ENCODE measurements at regions not wholly inside any gene's neighbourhood (a gene's known extent, or its start where the extent isn't known, plus 50 kb on each side); places are given as distances from the start of the nearest gene placed in this dataset.

- intact Hi-C loops (cut with DNase I) = no loop called here
- Histone ChIP-seq H3K27ac (replicated peaks in 1 of 4) (no peak overlapping the region), H3K9me3 (no peaks in the 10 kb centered on the region), H3K36me3 (no peaks in the 10 kb centered on the region), H3K27me3 (peaks cover 0 to 16% (median 0%) of the 10 kb centered on the region in 4 donors), H3K4me3 (no peak overlapping the region), H3K4me1 (no peaks in the 10 kb centered on the region)
- TF ChIP-seq POLR2AphosphoS5 (IDR thresholded peaks at IDR 0.05) = no peak
- TF ChIP-seq POLR2A (IDR thresholded peaks at IDR 0.05; ENCODE audit: low read depth) = no peak
- DNase-seq (ENCODE audit: extremely low spot score) = no peak
- 88% methylated on average over 9 of the region's 9 CpGs for WGBS
Observed at GRCh38 chr10:123480845-123481244, 185.3 kb upstream of the GPR26 start.

DNA sequence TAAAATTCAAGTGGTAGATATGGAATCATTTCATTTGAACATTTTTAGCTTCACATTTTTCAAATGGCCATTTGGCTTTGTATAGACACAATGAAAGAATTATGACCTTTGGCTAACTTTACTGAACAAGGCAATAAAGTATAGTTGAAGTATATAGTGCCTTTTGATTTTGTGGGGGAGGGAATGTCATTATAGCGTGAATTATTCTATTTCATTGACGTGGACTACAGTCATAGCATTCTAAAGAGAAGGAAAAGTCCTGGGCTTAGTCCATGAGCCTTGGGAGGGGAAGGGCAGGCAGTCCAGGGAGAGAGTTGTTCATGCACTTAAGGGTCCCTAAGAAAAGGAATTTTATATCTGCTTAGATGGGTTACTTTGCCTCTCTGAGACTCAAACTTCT is 181.4 kb upstream of the GPR26 start:
- WGBS = 76% methylated on average over 2 of the region's 2 CpGs
- no peaks in the 10 kb centered on the region for H3K36me3 ChIP-seq

GRCh38 chr10:123485341-123485960 is 180.7 kb upstream of the GPR26 start:
- H3K27ac ChIP-seq (replicated peaks in 1 of 4) = no peak overlapping the region
- intact Hi-C loops (cut with DNase I) = no loop called here
- no peak overlapping the region for H3K4me3 ChIP-seq
- no peaks in the 10 kb centered on the region for H3K9me3 ChIP-seq
- DNase-seq (ENCODE audit: extremely low spot score) = no peak
- H3K36me3 ChIP-seq = no peaks in the 10 kb centered on the region
- 85% methylated on average over 7 of the region's 7 CpGs for WGBS
- no peaks in the 10 kb centered on the region for H3K4me1 ChIP-seq
- H3K27me3 ChIP-seq = peaks cover 0 to 22% (median 0%) of the 10 kb centered on the region in 4 donors
- TF ChIP-seq POLR2A (IDR thresholded peaks at IDR 0.05; ENCODE audit: low read depth) = no peak
- no peak for TF ChIP-seq EP300 (IDR thresholded peaks at IDR 0.05)
- no peak for TF ChIP-seq POLR2AphosphoS5 (IDR thresholded peaks at IDR 0.05)

More for the DNA sequence above, 181.4 kb upstream of the GPR26 start:
- Histone ChIP-seq H3K4me3 (no peak overlapping the region), H3K9me3 (no peaks in the 10 kb centered on the region), H3K4me1 (no peaks in the 10 kb centered on the region), H3K27ac (replicated peaks in 1 of 4) (no peak overlapping the region), H3K27me3 (peaks cover 0 to 17% (median 0%) of the 10 kb centered on the region in 4 donors)
- DNase-seq (ENCODE audit: extremely low spot score) = no peak
- TF ChIP-seq CTCF (IDR thresholded peaks at IDR 0.05) (no peak), POLR2A (IDR thresholded peaks at IDR 0.05; ENCODE audit: low read depth) (no peak), POLR2AphosphoS5 (IDR thresholded peaks at IDR 0.05) (no peak)
- intact Hi-C loops (cut with DNase I) = no loop called here

DNA sequence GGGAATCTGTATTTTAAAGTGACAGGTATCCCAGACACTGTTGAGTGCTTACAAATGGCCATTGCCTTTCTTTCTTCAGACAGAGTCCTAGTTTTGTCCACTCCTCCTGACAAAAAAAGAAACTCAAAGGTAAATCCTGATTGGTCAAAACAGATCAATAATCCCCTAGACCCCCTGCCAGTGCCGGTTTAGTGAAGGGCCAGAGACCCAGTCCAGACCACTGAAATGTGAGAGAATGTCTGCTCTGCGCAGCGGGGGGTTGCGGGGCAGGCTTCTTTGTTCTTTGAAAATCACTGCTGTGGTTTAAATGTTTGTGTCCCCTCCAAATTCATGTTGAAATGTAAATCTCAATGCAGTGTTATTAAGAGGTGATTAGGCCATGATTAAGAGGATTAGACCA is 177.7 kb upstream of the GPR26 start:
- Histone ChIP-seq H3K4me1 (no peaks in the 10 kb centered on the region), H3K27me3 (peaks cover 0 to 24% (median 0%) of the 10 kb centered on the region in 4 donors), H3K9me3 (no peaks in the 10 kb centered on the region), H3K27ac (replicated peaks in 1 of 4) (no peak overlapping the region), H3K4me3 (no peak overlapping the region), H3K36me3 (no peaks in the 10 kb centered on the region)
- intact Hi-C loops (cut with DNase I) = no loop called here
- TF ChIP-seq EP300 (IDR thresholded peaks at IDR 0.05) (no peak), CTCF (IDR thresholded peaks at IDR 0.05) (no peak), POLR2AphosphoS5 (IDR thresholded peaks at IDR 0.05) (no peak), POLR2A (IDR thresholded peaks at IDR 0.05; ENCODE audit: low read depth) (no peak)
- no peak for DNase-seq (ENCODE audit: extremely low spot score)
- WGBS = 84% methylated on average over 4 of the region's 4 CpGs

DNA sequence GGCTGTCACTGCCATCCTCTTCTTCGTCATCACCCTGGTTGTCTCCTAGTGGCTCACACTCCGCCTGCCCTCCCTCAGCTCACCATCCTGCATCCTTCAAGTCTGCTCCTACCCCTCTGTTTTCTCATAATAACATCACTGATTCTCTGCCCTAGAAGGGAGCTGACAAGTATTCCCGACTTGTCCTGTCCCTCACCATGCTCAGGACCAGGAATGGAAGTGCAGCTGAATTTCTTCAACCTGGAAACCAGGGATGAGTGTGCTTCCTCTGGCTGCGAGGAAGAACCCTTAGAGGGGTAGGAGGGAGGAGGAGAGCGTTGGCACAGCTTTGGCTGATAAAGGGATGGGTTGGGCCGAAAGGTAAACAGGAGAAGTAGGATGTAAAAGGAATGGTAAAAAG is 174.8 kb upstream of the GPR26 start:
- no peaks in the 10 kb centered on the region for H3K9me3 ChIP-seq
- H3K4me3 ChIP-seq = no peak overlapping the region
- TF ChIP-seq CTCF (IDR thresholded peaks at IDR 0.05) = no peak
- no peak for TF ChIP-seq POLR2A (IDR thresholded peaks at IDR 0.05; ENCODE audit: low read depth)
- TF ChIP-seq EP300 (IDR thresholded peaks at IDR 0.05) = no peak
- TF ChIP-seq POLR2AphosphoS5 (IDR thresholded peaks at IDR 0.05) = no peak
- no peaks in the 10 kb centered on the region for H3K36me3 ChIP-seq
- no peak overlapping the region for H3K27ac ChIP-seq (replicated peaks in 1 of 4)
- H3K27me3 ChIP-seq = peaks cover 0 to 26% (median 0%) of the 10 kb centered on the region in 4 donors
- DNase-seq (ENCODE audit: extremely low spot score) = no peak
- intact Hi-C loops (cut with DNase I) = no loop called here
- peaks cover 0 to 4% (median 0%) of the 10 kb centered on the region in 4 donors for H3K4me1 ChIP-seq
- WGBS = 79% methylated on average over 6 of the region's 6 CpGs

DNA sequence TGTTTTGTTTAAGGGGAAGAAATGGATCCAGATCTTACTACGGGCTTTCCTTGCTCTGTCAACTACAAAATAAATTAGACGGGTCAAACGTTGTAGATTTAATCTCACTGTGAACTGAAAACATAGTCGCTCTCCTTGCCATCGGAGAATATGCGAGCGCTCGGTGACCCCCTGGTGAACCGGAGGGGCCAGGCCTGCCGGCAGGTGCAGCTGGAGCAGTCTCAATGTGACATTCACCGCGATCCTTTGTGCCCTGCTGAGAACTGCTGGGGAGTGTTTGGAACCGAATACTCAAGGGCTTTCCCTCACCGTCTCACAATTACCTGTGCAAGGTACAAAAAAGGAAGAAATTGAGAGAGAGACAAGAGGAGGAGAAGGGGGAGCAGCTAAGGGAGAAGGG is 174.1 kb upstream of the GPR26 start:
- Histone ChIP-seq H3K4me3 (no peak overlapping the region), H3K9me3 (no peaks in the 10 kb centered on the region), H3K4me1 (peaks cover 0 to 6% (median 0%) of the 10 kb centered on the region in 4 donors), H3K27ac (replicated peaks in 1 of 4) (no peak overlapping the region), H3K36me3 (no peaks in the 10 kb centered on the region), H3K27me3 (peaks cover 0 to 26% (median 0%) of the 10 kb centered on the region in 4 donors)
- WGBS = 53% methylated on average over 14 of the region's 14 CpGs
- DNase-seq (ENCODE audit: extremely low spot score) = no peak
- TF ChIP-seq CTCF (IDR thresholded peaks at IDR 0.05) = no peak
- no peak for TF ChIP-seq POLR2A (IDR thresholded peaks at IDR 0.05; ENCODE audit: low read depth)
- intact Hi-C loops (cut with DNase I) = no loop called here
